GM19455 (cell line): ENCODE measurements at regions not wholly inside any gene's neighbourhood (a gene's known extent, or its start where the extent isn't known, plus 50 kb on each side); places are given as distances from the start of the nearest gene placed in this dataset.

Experiments used
- ATAC-seq: cut with Tn5 transposase; IDR thresholded peaks from one replicate; pipeline ENCODE4 v1.9.1; 2021; ENCODE audit not compliant: unreplicated experiment

DNA sequence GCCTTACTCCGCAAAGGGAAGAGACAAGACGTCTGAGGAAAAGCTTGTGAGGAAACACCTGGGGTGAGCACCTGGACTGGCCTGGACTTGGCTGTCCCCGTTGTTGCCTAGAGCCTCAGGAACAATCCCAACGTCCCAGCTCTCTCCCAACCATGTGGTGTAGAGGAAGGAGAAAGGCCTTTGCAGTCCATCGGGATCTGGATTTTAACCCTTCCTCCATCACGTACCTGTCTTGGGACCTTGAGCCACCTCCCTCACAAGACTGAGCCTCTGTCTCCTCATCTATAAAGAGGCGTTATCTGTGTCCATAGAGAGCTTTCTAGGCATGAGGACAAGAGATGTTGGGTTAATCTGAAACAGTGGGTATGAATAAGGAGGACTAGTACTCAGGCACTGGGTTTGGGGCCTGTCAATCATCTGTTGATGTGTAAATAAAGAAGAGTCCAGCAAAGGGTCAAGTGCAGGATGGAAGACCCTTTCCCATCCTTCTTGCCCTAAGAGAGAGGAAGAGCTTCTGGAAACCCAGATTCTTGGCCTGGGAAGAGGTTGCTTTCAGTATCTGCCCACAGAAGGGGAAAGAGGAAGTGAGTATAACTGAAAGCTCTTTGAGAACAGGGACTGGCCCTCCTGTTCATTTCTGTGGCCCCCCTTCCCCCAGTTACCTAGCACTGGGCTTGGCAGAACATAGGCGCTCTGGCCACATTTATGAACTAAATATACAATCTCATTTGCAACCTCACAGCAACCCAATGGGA is 137.1 kb downstream of the PJA1 start:
- peak; percentile 95 for ATAC-seq

DNA sequence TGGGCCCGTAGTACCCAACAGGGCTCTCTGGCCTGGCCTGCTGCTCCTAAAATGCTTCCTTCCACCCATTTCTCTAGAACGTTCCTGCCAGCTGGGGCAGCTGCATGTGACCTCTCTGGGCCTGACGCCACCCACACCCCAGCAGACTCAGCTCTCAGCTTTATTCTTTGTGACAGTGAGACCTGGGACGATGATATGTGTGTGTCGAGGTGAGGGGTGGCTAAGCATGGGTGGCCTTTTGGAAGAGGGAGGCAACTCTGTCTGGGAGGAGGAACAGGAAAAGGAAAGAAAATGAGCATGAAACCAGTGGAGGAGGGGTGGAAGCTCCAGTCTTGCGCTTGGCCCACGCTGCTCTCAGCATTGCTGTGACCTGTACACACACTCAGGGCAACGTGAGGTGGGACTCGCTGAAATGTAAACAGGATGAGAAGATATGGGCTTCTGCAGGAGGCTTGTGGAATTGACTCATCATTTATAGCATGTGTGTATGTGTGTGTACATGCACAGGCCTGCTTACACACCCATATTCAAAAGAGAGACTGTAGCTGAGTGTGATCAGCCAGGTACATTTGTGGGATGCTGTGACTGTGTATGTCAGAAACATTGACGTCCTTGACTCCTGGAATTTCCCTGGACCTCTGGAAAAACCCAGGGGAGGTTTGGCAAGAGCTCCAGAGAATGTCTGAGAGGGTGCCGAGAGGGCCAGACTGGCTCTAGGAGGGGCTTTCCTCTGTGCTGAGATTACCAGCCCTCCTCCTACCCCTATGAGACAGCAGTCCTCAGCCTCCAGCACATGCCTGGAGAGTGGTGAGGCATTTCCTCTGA is 137.9 kb downstream of the PJA1 start:
- ATAC-seq: no peak

DNA sequence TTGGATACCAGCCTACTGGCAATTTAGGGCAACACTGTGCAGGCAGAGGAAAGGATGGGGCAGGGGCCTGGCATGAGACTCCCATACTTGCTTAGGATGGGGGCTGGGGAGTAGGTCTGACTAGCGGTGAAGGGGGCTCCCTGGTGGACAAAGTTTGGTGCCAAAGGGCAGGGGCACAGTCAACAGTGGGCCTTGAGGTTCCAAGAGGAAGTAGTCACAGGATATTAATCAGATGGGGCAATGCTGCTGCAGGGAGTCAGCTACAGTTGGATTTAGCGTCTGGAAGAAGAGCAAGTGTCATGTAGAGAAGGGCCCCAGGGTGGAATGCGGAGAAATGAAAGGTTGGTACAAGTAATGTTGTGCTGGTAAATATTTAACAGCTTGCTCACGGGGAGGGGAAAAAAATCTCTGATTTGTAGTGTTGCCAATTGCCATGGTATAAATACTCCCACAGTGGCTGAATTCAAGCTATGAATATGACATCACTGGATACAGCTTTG is 139.4 kb downstream of the PJA1 start:
- ATAC-seq: no peak

GRCh38 chrX:69024931-69025330 is 140.3 kb downstream of the PJA1 start:
- no peak for ATAC-seq

GRCh38 chrX:69024161-69024736 is 141.0 kb downstream of the PJA1 start:
- ATAC-seq: no peak

GRCh38 chrX:69022430-69022829 is 142.8 kb downstream of the PJA1 start:
- no peak for ATAC-seq

DNA sequence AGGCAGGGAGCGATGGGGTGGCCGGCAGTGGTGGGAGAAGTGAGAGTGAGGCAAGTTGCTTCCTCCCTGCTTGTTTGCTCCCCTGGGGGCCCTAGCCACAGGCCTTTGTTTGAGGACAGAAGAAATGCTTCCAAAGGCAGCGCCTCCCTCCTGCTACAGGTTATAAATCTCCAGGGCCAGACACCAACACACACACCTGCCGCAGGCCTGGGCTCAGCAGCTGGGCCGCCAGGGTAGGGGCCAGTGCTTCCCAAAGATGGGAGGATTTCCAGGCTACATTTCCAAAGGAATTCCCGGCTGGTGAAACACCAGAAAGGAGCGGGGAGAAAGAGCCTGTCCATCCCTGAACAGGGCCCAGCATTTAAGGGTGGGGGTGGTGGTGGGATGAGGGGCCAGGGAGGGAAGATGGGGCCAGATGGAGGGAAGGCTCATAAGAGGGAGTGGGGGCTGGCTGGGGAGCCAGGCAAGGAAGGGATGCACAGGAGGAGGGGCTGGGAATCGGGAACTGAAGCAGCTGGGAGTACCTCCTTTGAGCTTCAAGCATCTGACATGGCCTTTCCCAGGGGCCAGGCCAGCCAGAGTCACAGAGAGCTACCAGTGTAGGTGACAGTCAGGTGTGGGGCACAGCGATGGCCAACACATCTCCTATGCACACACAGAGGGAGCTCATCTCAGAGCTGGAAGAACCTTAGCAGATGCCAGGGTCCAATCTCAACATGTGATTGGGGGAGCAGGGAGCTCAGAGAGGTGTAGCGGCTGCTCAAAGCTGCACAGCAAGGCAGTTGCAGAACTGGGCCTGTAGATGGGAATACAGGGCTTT is 143.9 kb downstream of the PJA1 start:
- ATAC-seq: no peak

GRCh38 chrX:69020316-69020715 is 144.9 kb downstream of the PJA1 start:
- ATAC-seq: no peak

DNA sequence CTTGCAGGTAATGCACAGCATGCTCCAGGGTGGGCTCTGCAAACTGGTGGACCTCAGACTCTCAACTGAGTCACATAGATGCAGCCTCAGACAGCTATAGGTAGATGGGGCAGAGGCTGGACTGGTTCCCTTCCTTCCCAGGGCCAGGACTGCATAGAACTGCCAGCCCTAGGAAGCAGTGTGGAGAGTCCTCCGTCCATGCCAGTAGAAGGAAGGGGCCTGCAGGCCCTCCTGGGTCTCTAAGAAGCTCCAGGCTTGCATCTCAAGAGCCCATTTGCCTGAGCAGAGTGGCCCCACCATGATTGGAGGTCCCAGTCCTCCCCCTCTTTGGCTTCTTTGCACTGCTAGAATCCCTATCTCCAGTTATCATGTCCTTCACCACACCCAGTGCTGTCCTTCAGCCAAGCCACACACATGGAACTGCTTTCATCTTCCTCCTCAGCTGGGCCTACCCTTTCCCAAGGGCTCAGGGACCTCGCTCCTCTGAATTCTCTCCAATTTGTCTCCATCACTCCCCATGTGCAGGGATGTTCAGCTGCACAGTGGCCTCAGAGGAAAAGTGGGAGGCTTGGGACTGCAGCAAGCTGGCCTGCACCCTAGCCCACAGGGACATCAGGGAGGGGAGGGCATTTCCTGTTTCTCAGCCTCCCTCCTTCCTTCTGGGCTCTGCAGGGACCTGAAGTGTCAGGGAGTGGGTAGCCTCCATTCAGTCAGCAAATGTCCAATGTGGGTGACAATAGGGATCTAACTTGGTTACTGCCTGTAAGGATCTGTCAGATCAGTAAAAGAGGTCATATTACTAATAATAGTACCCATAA is 146.0 kb downstream of the PJA1 start:
- ATAC-seq: no peak

DNA sequence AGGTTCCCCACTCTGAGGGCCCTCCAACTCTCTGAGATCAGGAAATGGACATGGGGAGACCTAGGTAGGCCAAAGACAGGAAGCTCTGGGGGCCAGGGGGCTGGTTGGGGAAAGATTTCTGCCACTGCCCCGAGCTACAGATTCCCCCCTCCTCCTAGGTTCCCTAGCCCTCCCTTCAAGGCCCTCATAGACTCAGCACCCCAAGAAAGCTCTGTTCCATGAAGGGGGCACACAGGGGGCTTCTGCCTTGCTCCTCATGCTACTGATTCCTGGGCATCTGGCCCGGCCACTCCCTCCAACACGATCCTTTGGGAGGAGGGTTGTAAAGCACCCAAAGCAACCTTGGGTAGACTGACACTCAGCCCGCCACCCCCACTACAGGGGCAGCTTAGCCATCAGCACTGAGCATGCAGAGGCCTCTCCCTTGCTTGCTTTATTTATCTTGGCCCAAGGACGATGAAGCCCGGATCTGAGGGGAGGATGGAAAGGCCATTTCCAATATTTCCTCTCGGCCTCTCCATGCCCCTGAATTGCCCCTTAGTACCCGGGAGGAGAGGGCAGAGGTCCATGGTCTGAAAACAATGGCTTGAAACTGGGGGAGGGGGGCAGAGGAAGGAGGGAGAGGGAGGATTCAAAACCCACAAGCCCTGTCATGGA is 146.7 kb downstream of the PJA1 start:
- no peak for ATAC-seq

DNA sequence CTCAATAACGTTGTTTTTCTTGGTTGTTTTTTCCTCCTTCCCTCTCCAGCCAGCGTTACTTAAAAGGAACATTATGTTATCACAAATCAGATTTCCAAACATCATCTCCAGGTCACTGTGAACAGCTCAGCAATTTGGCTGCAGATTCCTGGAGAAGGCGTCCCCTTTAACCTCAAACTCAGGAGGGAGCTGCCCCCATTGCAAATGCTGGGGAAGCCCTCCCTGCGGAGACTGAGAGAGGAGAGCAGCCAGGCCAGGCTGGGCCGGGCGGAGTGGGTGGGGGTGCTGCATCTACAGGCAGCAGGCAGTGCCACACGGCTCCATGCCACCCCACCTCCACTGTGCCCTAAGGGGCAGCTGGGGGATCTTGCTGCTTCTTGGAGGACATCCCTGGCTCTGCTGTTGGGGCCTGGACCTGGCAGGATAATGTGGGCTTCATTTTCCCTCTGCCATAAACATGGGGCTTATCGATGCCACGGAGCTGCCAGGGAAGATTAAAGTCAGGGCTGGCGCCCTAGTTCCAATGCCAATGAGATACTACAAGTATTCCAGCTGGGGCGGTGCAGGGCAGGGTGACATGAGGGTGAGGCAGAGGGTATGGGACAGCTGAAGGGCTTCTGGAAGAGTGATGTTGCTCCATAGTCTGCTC is 148.8 kb downstream of the PJA1 start:
- ATAC-seq: no peak

DNA sequence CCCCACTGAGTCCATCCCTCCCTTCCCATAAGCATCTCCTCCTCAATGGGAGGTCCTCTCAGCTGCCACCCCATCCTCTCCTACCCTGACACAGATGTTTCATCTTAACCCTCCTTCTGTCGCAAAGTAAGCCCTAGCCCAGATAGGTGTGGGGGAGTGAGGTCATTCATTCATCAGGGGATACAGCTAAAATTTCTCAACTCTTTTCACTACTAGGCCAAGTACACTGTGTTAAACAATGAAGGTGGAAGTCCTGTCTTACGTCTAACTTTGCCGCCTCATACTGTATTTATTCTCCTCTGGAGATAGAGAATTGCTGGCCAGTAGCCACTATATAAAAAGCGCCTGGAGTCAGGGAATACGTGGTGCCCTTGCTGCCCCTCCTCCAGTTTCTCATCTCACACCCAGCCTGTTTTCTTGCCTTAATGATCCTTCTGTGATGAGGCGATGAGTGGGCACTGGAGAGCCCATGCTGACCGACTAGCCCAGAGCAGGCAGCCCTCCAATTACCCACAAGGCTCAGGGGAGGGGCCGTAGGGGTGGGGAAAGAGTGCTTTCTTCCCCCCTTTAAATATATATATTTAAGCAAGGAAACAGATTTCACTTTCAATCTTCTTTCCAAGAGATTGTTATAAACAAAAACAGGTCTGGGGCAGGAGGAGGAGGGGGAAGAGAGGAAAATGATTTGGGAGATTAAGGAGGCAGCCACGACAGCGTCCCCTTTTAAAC is 149.5 kb downstream of the PJA1 start:
- ATAC-seq: no peak

DNA sequence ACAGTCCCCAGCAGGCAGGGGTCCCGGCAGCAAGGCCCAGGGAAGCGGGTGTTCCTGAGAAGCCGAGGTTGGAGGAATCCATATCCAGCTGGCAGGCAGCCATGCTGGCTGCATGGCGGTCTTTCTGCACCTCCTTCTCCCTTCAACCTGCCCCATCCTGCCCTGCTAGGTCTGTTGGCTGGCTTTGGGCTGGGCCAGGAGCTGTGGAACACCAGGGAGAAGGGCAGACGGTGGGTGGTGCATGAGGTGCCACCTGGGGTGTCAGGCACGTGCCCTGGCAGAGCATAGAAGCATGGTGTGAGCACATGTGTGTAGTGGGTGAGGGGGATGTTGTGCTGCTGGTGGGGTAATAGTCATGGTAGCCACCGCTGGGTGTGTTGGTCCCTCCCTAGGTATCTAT is 150.1 kb downstream of the PJA1 start:
- no peak for ATAC-seq

GRCh38 chrX:69014200-69014599 is 151.1 kb downstream of the PJA1 start:
- ATAC-seq: no peak

GRCh38 chrX:69010339-69010738 is 154.9 kb downstream of the PJA1 start:
- ATAC-seq: no peak

GRCh38 chrX:69000877-69001276 is 164.4 kb downstream of the PJA1 start:
- no peak for ATAC-seq

- ATAC-seq: no peak
Observed at GRCh38 chrX:68999931-69000330, 165.3 kb downstream of the PJA1 start.

- no peak for ATAC-seq
Observed at GRCh38 chrX:68999356-68999755, 165.9 kb downstream of the PJA1 start.
